ENCODE measurements at regions not wholly inside any gene's neighbourhood (a gene's known extent, or its start where the extent isn't known, plus 50 kb on each side); places are given as distances from the start of the nearest gene placed in this dataset.
"Not testable (repeated sequence)": the region's sequence is repeated elsewhere in the genome, so short reads cannot be mapped to it uniquely, and the experiment has no call there.

- DNase-seq, result no peak
These were observed 672.2 kb upstream of the ACVR2A start for GRCh38 chr2:147172493-147173188.

DNA sequence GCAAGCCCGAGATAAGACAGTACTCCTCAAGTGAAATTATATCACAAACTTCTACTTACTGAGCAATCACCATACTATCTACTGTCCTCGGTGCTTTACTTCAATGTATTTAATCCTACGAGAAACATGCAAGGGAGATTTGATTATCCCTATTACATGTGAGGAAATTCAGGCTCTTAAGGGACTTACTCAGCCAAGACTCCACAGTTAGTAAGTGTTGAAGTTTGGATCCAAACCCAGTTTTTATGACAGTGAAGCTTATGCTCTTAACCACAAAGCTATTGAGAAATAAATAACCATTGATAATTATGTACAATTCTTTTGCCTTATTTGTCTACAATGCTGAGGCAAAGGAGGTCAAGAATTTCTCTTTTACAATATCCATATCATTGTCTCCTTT, 672.9 kb upstream of the ACVR2A start:
- no peak for DNase-seq

DNA sequence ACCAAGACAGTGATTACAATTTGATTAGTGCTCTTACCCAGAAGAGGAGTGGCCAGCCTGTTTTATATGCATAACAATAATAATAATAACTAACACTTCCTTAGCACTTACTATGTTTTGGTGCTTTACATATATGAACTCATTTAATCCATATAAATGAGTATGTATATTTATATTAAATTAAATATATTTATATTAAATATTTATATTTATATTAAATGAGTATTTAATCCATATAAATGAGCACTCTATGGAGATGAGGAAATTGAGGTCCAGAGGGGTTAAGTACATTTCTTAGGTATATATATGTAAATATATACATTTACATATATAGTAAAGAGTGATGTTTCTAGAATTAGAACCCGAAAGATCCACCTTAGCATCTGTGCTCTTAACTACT, 673.9 kb upstream of the ACVR2A start:
- DNase-seq, result no peak

GRCh38 chr2:147165697-147166382, 679.0 kb upstream of the ACVR2A start:
- no peak for DNase-seq

DNA sequence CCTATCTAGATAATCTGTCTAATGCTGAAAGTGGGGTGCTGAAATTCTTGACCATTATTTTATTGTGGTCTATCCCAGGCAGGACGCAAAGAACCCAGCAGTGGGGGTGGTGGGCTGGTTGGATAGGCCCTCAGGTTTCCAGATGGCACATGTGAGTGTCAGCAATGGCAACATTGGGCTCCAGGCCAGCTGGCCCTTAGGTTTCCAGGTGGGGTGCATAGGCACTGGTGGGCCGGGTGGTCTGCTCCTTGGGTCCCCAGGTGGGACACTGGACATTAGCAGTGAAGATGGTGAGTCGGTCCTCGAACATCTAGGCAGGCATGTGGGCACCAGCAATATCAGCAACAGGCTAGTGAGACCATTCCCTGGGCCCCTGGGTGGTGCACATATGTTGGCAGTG, 680.3 kb upstream of the ACVR2A start:
- DNase-seq, result no peak

DNA sequence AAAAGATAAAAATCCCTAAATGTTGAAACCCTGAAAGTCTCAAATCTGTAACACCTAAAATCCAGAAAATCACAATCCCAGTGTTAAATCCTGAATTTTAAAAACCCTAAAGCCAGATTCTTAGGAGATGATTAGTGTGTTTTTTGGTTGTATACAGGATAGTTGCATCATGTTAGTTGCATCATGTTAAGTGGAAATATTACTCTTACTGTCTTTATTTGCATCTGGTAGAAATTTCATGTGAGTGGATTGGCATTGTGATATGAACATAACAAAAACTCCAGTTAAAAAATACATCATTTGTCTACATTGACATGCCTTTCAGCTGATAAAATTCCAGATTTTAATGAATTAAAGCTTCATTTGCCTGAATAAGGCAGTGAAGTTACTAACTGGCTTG, 683.1 kb upstream of the ACVR2A start:
- no peak for DNase-seq

GRCh38 chr2:147156970-147157369, 687.9 kb upstream of the ACVR2A start:
- no peak for DNase-seq

- no peak for DNase-seq
These were observed 694.6 kb upstream of the ACVR2A start for GRCh38 chr2:147150241-147150635.

DNA sequence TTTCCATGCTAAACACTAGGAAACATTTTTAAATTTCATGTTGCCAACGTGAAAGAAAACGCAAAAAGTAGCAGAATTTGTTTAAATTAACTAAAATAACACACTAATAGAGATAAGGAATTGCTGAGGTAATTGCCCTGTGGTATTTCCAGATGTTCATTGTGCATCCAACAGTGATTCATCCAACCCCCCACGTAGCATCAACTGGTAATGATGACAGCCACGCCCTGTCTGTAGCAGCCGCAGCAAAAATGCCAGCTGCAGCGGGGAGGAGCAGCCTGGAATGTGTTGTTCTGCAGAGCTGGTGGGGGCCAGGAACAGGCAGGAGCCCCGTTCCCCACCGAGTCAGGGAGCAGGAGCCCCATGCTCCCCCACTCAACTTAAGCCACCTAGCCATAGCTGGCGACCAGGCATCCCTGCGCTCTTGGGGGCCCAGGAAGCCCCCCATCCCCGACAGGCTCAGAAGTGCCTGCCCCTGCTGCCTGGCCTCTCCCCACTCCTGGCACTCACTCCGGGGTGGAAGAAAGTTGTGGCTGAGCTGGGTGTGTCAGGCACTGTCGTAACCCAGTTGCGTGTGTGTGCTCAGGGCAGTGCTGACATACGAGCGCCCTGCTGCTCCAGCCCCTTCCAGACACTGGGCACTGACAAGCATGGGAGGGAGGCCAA, 695.1 kb upstream of the ACVR2A start:
- DNase-seq, result no peak

- DNase-seq, result no peak
These were observed 697.0 kb upstream of the ACVR2A start for GRCh38 chr2:147147802-147148201.

- no peak for DNase-seq
These were observed 702.9 kb upstream of the ACVR2A start for GRCh38 chr2:147141930-147142329.

- not testable (repeated sequence) for DNase-seq
These were observed 705.1 kb upstream of the ACVR2A start for GRCh38 chr2:147139732-147140131.

- DNase-seq, result no peak
These were observed 707.1 kb upstream of the ACVR2A start for GRCh38 chr2:147137711-147138110.

DNA sequence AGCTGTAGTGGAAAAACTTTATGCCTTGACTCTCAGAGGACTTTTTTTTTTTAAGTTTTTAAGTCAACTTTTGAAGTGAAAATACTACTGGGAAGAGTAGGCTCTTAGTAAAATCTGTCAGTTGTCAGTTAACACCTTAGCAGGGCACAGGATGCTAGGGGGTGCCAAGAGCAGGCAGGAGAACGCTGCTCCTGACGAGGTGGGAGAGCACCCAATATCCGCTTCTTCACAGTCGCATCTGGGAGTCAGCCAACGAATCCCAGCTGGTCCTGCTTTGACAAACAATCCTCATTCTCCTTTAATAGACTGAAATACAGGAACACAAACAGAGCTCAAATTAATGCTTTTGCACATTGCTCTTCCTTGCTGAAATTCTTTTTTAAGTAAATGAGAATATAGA, 709.5 kb upstream of the ACVR2A start:
- no peak for DNase-seq

DNA sequence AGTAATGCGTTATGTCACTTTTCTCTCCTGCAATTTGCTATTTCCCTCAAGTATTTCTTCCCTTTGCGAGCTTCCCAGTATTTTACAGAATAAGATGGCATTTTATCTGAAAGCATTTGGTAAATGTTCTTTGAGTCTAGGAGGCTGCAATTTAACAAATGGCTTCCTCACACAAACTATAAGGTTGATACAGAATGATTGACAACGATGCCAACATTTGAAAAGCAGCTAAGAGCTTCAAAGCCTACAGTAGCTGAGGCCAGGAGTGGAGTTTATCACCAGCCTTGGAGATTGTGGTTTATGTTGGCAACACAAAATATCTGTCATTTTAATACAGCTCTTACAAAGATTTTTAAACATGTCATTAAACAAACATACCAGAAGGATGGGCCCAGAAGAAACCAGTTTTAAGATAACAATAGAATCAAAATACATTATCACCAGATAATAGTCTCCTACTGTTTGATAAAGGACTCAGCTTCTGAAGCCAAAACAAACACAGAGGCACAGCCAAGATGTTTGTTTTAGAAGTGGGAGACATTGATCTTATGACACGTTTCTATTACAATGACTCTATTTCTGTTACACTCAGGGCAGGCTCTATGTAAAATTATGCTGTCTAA, 711.4 kb upstream of the ACVR2A start:
- DNase-seq, result no peak

GRCh38 chr2:147125145-147125544, 719.7 kb upstream of the ACVR2A start:
- DNase-seq, result no peak

DNA sequence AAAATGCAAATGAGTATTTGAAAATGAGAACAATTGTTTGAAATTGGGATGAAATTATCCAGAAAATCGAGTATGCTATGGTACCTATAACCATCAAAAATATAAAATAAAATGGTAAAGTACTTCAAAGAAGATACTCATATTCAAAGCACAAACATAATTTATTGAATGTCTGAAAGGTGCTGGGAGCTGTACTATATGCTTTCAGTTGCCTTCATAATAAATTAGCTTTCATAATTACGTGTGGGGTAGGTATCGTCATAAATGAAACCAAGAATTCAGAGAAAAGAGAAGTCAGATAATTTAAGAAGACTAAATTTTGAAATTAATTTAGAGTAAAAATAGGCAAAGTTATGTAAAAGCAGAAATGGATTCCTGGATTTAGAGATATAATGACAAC, 721.9 kb upstream of the ACVR2A start:
- DNase-seq, result no peak

GRCh38 chr2:147110962-147111361, 733.9 kb upstream of the ACVR2A start:
- no peak for DNase-seq

GRCh38 chr2:147110317-147110716, 734.5 kb upstream of the ACVR2A start:
- DNase-seq, result no peak

- DNase-seq, result no peak
These were observed 735.5 kb upstream of the ACVR2A start for GRCh38 chr2:147109291-147109690.

DNA sequence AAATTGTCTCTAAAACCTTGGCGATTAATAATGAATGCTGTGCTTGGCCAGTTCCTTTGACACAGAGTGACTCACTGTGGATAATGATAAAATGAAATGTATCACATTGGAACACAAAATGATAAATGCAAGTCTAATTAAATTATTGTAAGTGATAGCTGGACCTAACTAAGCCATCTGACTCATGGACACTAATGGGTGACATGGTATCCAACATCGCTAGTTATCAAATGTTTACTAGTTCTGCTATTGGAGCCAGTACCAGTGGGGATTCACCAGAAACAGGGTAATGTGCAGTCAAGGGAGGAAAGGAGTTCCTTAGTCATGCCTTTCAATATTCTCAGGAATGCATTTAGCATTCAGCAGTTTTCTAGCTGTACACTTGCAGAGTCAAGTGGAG, 736.3 kb upstream of the ACVR2A start:
- no peak for DNase-seq

DNA sequence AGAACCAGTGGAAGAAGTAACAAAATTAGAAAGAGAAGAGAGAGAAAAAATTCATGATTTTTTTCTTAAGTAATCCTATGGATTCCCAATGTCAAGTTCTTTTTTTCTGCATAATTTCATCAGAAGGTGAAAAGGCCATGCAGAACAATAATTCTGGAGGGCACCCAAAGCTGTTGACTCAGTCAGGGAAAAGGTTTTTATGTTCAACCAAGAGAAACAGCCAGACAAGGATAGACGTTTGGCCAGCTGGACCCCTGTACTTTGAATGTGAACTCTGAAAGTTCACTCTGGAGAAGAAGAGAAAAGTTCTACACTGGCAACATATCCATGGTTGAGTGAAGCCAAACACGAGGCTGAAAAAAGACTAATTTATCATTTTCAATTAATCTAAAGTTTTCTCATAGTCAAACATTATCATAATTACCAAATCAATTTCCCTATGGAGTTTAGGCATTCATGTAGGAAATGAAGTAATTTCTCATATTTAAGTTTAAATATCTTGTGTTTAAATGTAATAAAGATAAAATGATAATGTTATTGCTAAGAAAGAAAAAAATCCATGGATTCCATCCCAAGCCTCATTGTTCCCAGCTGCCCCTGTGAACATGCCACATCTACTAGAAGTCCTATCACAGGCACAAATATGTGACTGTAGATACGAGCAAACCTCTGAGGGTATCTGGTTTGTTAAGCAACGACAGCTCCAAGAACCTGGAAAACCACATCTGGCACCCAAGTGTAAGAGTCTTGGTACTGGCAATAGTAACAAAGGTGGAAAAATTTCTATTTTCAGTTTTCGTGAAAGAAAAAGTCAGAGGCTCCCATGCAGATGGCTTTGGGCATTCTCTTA, 742.7 kb upstream of the ACVR2A start:
- DNase-seq, result no peak

Data from hematopoietic multipotent progenitor cell treated with erythropoietin and hydrocortisone succinate and interleukin-3 and kit ligand, for 6 days (in vitro differentiated cells).